Chondrocyte (in vitro differentiated cells): ENCODE measurements at regions not wholly inside any gene's neighbourhood (a gene's known extent, or its start where the extent isn't known, plus 50 kb on each side); places are given as distances from the start of the nearest gene placed in this dataset.
"Not testable (repeated sequence)": the region's sequence is repeated elsewhere in the genome, so short reads cannot be mapped to it uniquely, and the experiment has no call there.

Source experiments
- DNase-seq: peaks from one replicate; pipeline ENCODE4 v3.0.0; 2021; ENCODE audit warnings: mixed read lengths, low spot score
- H3K27ac Mint-ChIP-seq: one replicate; pipeline ENCODE4 v1.8.0; 2021; ENCODE audit warnings: mild to moderate bottlenecking, moderate library complexity, mixed read lengths; ENCODE audit not compliant: unreplicated experiment
- H3K27me3 Mint-ChIP-seq: 2 replicates; pipeline ENCODE4 v1.8.0; 2021; ENCODE audit warnings: low read depth, mixed read lengths
- H3K36me3 Mint-ChIP-seq: 2 replicates; pipeline ENCODE4 v1.8.0; 2021; ENCODE audit warnings: low read depth, mixed read lengths
- H3K4me1 Mint-ChIP-seq: 2 replicates; pipeline ENCODE4 v1.8.0; 2021; ENCODE audit warnings: low read depth, mild to moderate bottlenecking, mixed read lengths
- H3K4me3 Mint-ChIP-seq: one replicate; pipeline ENCODE4 v1.8.0; 2021; ENCODE audit warnings: mild to moderate bottlenecking, moderate library complexity, mixed read lengths; ENCODE audit not compliant: unreplicated experiment
- H3K9me3 Mint-ChIP-seq: 2 replicates; pipeline ENCODE4 v1.8.0; 2021; ENCODE audit warnings: low read depth, mixed read lengths
- TF ChIP-seq, protein P1 (sequence below): fragments of 200-600 bp; sonication (generic); IDR thresholded peaks from 2 replicates; pipeline ENCODE4 v1.5.0; 2021; ENCODE audit warnings: antibody characterized with exemption, mild to moderate bottlenecking, moderate library complexity

- Mint-ChIP-seq H3K4me1 (peaks cover 8% of the 10 kb centered on the region), H3K4me3 (no peak overlapping the region), H3K27ac (no peak overlapping the region), H3K9me3 (peaks cover 8% of the 10 kb centered on the region), H3K27me3 (peaks cover 10% of the 10 kb centered on the region), H3K36me3 (peaks cover 2% of the 10 kb centered on the region)
- DNase-seq = no peak
- TF ChIP-seq, protein P1, sequence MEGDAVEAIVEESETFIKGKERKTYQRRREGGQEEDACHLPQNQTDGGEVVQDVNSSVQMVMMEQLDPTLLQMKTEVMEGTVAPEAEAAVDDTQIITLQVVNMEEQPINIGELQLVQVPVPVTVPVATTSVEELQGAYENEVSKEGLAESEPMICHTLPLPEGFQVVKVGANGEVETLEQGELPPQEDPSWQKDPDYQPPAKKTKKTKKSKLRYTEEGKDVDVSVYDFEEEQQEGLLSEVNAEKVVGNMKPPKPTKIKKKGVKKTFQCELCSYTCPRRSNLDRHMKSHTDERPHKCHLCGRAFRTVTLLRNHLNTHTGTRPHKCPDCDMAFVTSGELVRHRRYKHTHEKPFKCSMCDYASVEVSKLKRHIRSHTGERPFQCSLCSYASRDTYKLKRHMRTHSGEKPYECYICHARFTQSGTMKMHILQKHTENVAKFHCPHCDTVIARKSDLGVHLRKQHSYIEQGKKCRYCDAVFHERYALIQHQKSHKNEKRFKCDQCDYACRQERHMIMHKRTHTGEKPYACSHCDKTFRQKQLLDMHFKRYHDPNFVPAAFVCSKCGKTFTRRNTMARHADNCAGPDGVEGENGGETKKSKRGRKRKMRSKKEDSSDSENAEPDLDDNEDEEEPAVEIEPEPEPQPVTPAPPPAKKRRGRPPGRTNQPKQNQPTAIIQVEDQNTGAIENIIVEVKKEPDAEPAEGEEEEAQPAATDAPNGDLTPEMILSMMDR = no peak
Measured at GRCh38 chr5:142233083-142234032, 91.5 kb downstream of the SPRY4 start.

DNA sequence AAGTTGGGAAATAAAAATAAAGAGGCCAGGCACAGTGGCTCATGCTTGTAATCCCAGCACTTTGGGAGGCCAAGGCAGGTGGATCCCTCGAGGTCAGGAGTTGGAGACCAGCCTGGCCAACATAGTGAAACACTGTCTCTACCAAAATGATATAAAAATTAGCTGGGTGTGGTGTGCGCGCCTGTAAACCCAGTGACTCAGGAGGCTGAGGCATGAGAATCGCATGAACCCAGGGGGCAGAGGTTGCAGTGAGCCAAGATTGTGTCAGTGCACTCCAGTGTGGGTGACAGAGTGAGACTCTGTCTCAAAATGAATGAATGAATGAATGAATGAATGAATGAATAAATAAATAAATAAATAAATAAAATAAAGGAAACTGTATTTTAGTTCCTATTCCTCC, 93.9 kb downstream of the SPRY4 start:
- H3K4me3 Mint-ChIP-seq, H3K4me1 Mint-ChIP-seq, DNase-seq: not testable (repeated sequence)

GRCh38 chr5:142225141-142225540, 99.7 kb downstream of the SPRY4 start:
- Mint-ChIP-seq H3K4me3 (no peak overlapping the region), H3K36me3 (peaks cover 2% of the 10 kb centered on the region), H3K27me3 (peaks cover 27% of the 10 kb centered on the region), H3K27ac (no peak overlapping the region), H3K4me1 (peaks cover 2% of the 10 kb centered on the region), H3K9me3 (peaks cover 8% of the 10 kb centered on the region)
- TF ChIP-seq, protein P1 = no peak
- no peak for DNase-seq

More for the DNA sequence above, 93.9 kb downstream of the SPRY4 start:
- not testable (repeated sequence) for H3K36me3 Mint-ChIP-seq, H3K27ac Mint-ChIP-seq, H3K9me3 Mint-ChIP-seq
- H3K27me3 Mint-ChIP-seq = peaks cover 14% of the 10 kb centered on the region

DNA sequence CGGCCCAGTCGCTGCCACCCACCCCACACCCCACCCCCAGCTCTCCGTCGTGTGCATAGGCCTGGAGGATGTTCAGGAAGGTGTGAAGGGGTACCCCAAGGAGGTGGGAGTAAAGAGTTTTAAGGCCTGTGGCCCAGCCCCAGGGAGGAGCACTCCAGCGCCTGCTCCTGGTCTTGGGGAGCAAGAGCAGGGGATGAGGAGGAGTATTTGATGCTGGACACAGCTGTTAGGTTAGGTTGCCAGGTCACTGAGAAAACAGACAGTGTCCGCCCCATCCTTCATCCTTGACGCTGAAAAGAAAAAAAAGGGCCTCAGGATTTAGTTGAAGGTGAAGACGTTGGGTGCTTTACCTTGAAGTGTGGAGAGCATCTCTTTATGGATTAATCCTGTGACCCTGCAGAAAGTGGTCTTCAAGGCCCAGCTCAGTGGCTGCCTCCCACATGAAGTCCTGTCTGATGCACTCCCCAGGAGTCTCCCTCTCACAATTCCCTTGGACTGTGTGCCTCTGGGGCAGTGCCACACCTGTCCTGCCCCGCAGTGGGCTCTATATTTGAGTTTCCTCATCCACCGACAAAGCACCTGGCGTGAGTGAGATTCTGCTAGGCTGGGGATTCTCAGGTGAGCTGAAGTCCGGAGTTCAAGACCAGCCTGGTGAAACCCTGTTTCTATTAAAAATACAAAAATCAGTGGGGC, 101.8 kb downstream of the SPRY4 start:
- Mint-ChIP-seq H3K4me3 (no peak overlapping the region), H3K9me3 (no peaks in the 10 kb centered on the region), H3K27ac (no peak overlapping the region), H3K27me3 (peaks cover 33% of the 10 kb centered on the region), H3K36me3 (no peaks in the 10 kb centered on the region), H3K4me1 (peaks cover 2% of the 10 kb centered on the region)
- no peak for DNase-seq
- TF ChIP-seq, protein P1 = no peak

DNA sequence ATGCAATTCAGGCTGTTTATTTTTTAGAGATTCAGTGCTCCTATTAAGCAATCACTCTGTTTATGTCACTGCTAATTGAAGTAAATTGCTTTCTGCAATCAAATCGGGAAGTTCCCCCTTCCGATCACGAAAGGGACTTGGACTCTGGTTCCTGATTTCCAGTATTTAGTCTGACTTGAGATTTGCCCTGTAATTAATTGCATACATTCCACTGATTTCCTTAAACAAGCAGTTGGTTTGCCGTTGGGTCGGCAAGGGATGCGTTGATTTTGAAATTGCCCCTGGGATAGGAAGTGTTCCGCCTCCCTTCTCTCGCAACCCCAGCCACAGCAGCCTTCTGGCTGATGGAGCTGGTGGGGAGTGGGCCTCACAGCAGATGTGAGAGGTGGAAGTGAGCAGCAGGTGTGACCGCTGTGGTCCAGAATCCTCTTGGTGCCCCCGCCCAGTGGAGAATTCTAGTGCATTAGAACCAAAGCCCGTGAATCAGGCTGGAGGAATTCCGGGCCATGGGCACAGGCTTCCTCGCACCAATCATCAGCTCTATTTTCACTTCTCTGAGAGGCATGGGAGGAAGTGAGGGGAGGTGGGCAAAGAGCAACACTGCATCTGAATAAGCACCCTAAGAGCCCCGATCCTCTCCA, 102.5 kb downstream of the SPRY4 start:
- H3K4me3 Mint-ChIP-seq = no peak overlapping the region
- no peak overlapping the region for H3K27ac Mint-ChIP-seq
- peaks cover 34% of the 10 kb centered on the region for H3K27me3 Mint-ChIP-seq
- no peaks in the 10 kb centered on the region for H3K9me3 Mint-ChIP-seq
- no peaks in the 10 kb centered on the region for H3K36me3 Mint-ChIP-seq
- TF ChIP-seq, protein P1 = no peak
- peaks cover 2% of the 10 kb centered on the region for H3K4me1 Mint-ChIP-seq
- DNase-seq = no peak
